ENCODE measurements at regions not wholly inside any gene's neighbourhood (a gene's known extent, or its start where the extent isn't known, plus 50 kb on each side); places are given as distances from the start of the nearest gene placed in this dataset.

DNA sequence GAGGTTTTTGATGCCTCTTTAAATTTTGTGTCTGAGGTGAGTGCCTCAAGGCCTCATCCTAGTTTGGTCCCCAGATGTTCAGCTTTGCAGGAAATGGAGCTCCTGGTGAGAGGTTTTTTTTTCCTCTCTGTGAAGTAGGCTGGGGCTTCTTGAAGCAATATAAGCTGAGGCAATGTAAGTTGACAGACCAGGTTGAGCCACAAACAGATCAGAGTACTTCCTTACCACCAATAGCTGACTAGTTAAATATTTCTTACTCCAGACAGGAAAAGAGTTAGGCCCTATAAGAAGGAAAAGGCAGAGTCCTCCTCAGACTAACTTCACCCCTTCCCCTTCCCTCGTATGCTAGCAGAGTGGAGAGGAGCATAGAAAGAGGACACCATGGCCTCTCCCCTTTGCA lies 341.0 kb downstream of the LMO4 start:
- TF ChIP-seq, protein P1, sequence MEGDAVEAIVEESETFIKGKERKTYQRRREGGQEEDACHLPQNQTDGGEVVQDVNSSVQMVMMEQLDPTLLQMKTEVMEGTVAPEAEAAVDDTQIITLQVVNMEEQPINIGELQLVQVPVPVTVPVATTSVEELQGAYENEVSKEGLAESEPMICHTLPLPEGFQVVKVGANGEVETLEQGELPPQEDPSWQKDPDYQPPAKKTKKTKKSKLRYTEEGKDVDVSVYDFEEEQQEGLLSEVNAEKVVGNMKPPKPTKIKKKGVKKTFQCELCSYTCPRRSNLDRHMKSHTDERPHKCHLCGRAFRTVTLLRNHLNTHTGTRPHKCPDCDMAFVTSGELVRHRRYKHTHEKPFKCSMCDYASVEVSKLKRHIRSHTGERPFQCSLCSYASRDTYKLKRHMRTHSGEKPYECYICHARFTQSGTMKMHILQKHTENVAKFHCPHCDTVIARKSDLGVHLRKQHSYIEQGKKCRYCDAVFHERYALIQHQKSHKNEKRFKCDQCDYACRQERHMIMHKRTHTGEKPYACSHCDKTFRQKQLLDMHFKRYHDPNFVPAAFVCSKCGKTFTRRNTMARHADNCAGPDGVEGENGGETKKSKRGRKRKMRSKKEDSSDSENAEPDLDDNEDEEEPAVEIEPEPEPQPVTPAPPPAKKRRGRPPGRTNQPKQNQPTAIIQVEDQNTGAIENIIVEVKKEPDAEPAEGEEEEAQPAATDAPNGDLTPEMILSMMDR (conservative IDR thresholded peaks at IDR 0.05; ENCODE audit: low read depth, low read length) = no peak
- TF ChIP-seq EZH2phosphoT487 (IDR thresholded peaks at IDR 0.05; ENCODE audit: borderline replicate concordance, low read length) = no peak
- TF ChIP-seq EZH2 (IDR thresholded peaks at IDR 0.05; ENCODE audit: low read length, unreplicated experiment) = no peak

Data from PC-3 (cell line).